Thyroid gland (tissue), 4 donors: ENCODE measurements at regions not wholly inside any gene's neighbourhood (a gene's known extent, or its start where the extent isn't known, plus 50 kb on each side); places are given as distances from the start of the nearest gene placed in this dataset.

Source experiments
- DNase-seq, 2 donors: peaks; one replicate each; pipeline ENCODE4 v3.0.0-alpha.2; 2019
- H3K27ac ChIP-seq, 3 donors: fragments of 200-600 bp; sonication (generic); 1 replicate in 2 of 3; 2 replicates in 1 of 3; pipeline ENCODE4 v1.5.1; 2016 to 2019; ENCODE audit warnings: mild to moderate bottlenecking in 1 of 3, moderate library complexity in 1 of 3
- H3K27me3 ChIP-seq: fragments of 200-600 bp; sonication (generic); one replicate; pipeline ENCODE4 v1.5.1; 2019
- H3K36me3 ChIP-seq, 2 donors: fragments of 200-600 bp; sonication (generic); one replicate each; pipeline ENCODE4 v1.5.1; 2016 to 2019
- H3K4me1 ChIP-seq, 2 donors: fragments of 200-600 bp; sonication (generic); one replicate each; pipeline ENCODE4 v1.5.1; 2017 to 2019
- H3K4me3 ChIP-seq, 3 donors: fragments of 200-600 bp; sonication (generic); replicated peaks in 1 of 3; 1 replicate in 2 of 3; 2 replicates in 1 of 3; pipeline ENCODE4 v1.5.1; 2016; ENCODE audit warnings: mild to moderate bottlenecking in 1 of 3
- H3K9me3 ChIP-seq: fragments of 200-600 bp; sonication (generic); one replicate; pipeline ENCODE4 v1.5.1; 2017
- POLR2A ChIP-seq, 2 donors: fragments of 450-650 bp; IDR thresholded peaks; one replicate each; pipeline ENCODE4 v1.6.1; 2017; ENCODE audit warnings: antibody characterized with exemption in 2 of 2, mild to moderate bottlenecking in 2 of 2, moderate library complexity in 1 of 2
- WGBS, 2 donors: methylation state at CpG; one replicate each; pipeline ENCODE4 v1.1.5; 2017; 5-methylcytosine and 5-hydroxymethylcytosine counted together
- intact Hi-C: fragments of 100-400 bp; cut with DNase I; formaldehyde crosslinking; loops from one replicate; pipeline ENCODE4 v1.15.1; 2023
- TF ChIP-seq, protein P1 (sequence below), 6 experiments: fragments of 200-600 bp in 3 of 6; fragments of 450-650 bp in 3 of 6; sonication (generic) in 3 of 6; IDR thresholded peaks; one replicate each; pipeline ENCODE4 v1.5.1; 2016 to 2019; ENCODE audit warnings: antibody characterized with exemption in 6 of 6, mild to moderate bottlenecking in 2 of 6, inconsistent platforms in 1 of 6, moderate library complexity in 1 of 6

DNA sequence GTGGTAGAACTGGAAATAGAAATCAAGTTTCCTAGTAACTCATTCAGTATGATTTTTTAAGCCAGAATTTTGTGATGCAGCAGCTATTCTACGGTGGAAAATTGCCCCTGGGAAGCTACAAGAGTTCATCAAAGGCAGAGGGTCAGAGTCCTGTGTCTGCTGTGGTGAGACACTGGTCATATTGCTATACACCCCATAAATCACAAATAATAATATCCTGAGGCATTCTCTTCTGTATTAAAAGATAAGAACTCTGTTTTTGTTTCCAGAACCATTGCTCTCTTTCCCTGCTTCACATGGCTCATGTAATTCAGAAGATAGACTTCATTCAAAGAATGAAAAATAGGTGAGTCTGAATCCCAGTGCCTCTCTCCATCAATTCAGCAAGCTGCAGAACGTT lies 188.8 kb upstream of the NOCT start:
- no peaks in the 10 kb centered on the region for H3K4me1 ChIP-seq
- intact Hi-C loops, result no loop called here
- no peaks in the 10 kb centered on the region for H3K27me3 ChIP-seq
- TF ChIP-seq, protein P1, sequence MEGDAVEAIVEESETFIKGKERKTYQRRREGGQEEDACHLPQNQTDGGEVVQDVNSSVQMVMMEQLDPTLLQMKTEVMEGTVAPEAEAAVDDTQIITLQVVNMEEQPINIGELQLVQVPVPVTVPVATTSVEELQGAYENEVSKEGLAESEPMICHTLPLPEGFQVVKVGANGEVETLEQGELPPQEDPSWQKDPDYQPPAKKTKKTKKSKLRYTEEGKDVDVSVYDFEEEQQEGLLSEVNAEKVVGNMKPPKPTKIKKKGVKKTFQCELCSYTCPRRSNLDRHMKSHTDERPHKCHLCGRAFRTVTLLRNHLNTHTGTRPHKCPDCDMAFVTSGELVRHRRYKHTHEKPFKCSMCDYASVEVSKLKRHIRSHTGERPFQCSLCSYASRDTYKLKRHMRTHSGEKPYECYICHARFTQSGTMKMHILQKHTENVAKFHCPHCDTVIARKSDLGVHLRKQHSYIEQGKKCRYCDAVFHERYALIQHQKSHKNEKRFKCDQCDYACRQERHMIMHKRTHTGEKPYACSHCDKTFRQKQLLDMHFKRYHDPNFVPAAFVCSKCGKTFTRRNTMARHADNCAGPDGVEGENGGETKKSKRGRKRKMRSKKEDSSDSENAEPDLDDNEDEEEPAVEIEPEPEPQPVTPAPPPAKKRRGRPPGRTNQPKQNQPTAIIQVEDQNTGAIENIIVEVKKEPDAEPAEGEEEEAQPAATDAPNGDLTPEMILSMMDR (IDR thresholded peaks at IDR 0.05), result no peak
- no peak for TF ChIP-seq POLR2A (IDR thresholded peaks at IDR 0.05)
- H3K36me3 ChIP-seq, result no peaks in the 10 kb centered on the region
- no peak for DNase-seq
- 44 to 51% methylated on average over 2 of the region's 2 CpGs for WGBS, 2 donors
- H3K27ac ChIP-seq, result no peak overlapping the region
- no peak overlapping the region for H3K4me3 ChIP-seq
- H3K9me3 ChIP-seq, result no peaks in the 10 kb centered on the region

DNA sequence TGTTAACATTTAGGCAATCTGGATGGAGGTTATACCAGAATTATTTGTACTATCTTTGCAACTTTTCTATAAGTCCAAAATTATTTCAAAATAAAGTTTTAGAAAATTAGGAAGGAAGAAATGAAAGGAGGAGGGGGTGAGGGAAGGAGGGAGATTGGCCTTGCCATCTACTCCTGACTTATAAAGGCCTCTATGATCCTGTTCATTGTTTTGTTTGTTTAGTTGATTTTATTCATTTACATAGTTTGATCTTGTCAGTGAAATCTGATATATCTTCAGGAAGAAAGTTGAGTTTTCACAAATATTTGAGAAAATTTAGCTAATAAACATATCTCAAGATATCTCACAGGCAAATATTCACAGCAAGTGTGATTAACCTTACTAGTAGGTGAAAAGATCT lies 189.3 kb upstream of the NOCT start:
- TF ChIP-seq, protein P1 (IDR thresholded peaks at IDR 0.05), result no peak
- no peak for TF ChIP-seq POLR2A (IDR thresholded peaks at IDR 0.05)
- no peaks in the 10 kb centered on the region for H3K9me3 ChIP-seq
- no peak overlapping the region for H3K4me3 ChIP-seq
- H3K36me3 ChIP-seq, result no peaks in the 10 kb centered on the region
- H3K27me3 ChIP-seq, result no peaks in the 10 kb centered on the region
- H3K4me1 ChIP-seq, result no peaks in the 10 kb centered on the region
- no peak overlapping the region for H3K27ac ChIP-seq
- no peak for DNase-seq
- intact Hi-C loops, result no loop called here

DNA sequence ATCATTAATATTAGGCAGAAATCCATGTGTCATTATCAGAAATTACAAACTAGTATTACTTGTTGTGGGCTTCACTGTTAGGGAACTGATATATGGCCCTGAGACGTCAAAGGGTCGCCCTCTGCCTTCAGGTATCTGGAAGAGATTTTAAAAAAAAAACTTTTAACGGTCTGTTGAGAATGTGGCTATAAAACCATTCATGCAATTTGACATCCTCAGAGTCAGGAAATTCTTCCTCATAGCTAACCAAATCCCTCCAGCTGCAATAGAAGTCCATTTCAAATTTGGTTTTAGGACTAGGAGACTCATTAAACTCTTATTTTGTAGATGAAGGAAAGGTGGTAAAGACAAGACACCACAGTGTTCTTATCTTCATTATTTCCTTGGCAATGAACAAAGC lies 194.2 kb upstream of the NOCT start:
- 42% methylated on average over 3 of the region's 3 CpGs for WGBS, 2 donors

DNA sequence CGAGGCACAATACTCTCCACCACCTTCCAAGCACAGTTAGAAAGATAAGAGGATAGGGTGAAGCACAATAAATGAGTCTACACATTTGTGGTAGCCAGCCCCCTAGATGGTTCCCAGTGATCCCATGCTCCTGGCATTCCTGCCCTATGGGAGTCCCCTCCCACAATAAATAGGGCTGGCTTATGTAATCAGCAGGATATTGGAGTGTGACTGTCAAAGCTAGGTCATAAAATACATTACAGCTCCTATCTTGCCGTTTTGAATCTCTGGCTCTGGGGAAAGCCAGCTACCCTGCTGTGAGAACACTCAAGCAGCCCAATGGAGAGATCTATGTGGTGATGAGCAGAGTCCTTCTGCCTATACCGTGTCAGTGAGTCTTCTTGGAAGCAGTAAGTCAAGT lies 198.7 kb upstream of the NOCT start:
- DNase-seq, result no peak
- intact Hi-C loops, result no loop called here
- no peaks in the 10 kb centered on the region for H3K4me1 ChIP-seq
- no peaks in the 10 kb centered on the region for H3K36me3 ChIP-seq
- H3K27ac ChIP-seq, result no peak overlapping the region
- TF ChIP-seq POLR2A (IDR thresholded peaks at IDR 0.05), result no peak
- TF ChIP-seq, protein P1 (IDR thresholded peaks at IDR 0.05), result no peak
- no peak overlapping the region for H3K4me3 ChIP-seq
- no peaks in the 10 kb centered on the region for H3K9me3 ChIP-seq
- 59 to 78% methylated on average over 3 of the region's 3 CpGs for WGBS, 2 donors
- H3K27me3 ChIP-seq, result no peaks in the 10 kb centered on the region

More for the DNA sequence above, 194.2 kb upstream of the NOCT start:
- Histone ChIP-seq H3K27ac (no peak overlapping the region), H3K4me3 (no peak overlapping the region), H3K27me3 (no peaks in the 10 kb centered on the region), H3K36me3 (no peaks in the 10 kb centered on the region), H3K9me3 (no peaks in the 10 kb centered on the region), H3K4me1 (no peaks in the 10 kb centered on the region)
- no peak for TF ChIP-seq POLR2A (IDR thresholded peaks at IDR 0.05)
- TF ChIP-seq, protein P1 (IDR thresholded peaks at IDR 0.05), result no peak
- no peak for DNase-seq
- intact Hi-C loops, result no loop called here

DNA sequence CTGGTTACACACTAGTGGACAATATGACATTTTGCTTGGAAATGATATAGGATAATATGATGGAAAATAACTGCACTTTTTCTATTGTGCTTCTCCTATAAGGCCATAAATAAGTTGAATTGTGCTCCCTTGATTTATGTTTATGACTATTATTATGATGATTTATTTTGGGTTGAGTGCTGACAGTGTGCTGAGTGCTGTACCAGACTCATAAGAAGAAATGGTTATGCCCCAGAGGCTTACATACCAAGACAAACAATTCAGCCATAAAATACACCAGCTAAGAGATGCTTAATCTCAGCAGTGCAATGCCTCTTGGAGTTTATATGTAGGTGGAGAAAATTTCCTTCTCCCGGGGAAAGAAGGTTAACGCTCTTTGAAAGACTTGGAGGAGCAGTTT lies 199.8 kb upstream of the NOCT start:
- TF ChIP-seq POLR2A (IDR thresholded peaks at IDR 0.05), result no peak
- TF ChIP-seq, protein P1 (IDR thresholded peaks at IDR 0.05), result no peak
- no peak overlapping the region for H3K27ac ChIP-seq
- H3K4me3 ChIP-seq, result no peak overlapping the region
- WGBS, 2 donors, result 82 to 84% methylated on average over 2 of the region's 2 CpGs
- no peaks in the 10 kb centered on the region for H3K36me3 ChIP-seq
- no peaks in the 10 kb centered on the region for H3K4me1 ChIP-seq
- H3K9me3 ChIP-seq, result no peaks in the 10 kb centered on the region
- no peaks in the 10 kb centered on the region for H3K27me3 ChIP-seq
- intact Hi-C loops, result no loop called here
- no peak for DNase-seq
